DOHH2 (cell line): ENCODE measurements at regions not wholly inside any gene's neighbourhood (a gene's known extent, or its start where the extent isn't known, plus 50 kb on each side); places are given as distances from the start of the nearest gene placed in this dataset.

Source experiments
- H3F3A ChIP-seq: fragments of 200-600 bp; sonication (generic), shearing (Covaris generic); 2 replicates; pipeline ENCODE4 v1.6.0; 2016; ENCODE audit warnings: antibody characterized with exemption, mild to moderate bottlenecking; ENCODE audit not compliant: control insufficient read depth, insufficient read depth
- H3K27ac ChIP-seq: fragments of 200-600 bp; sonication (generic); 2 replicates; pipeline ENCODE4 v1.5.1; 2014; ENCODE audit warnings: low read depth, mild to moderate bottlenecking, low read length, moderate library complexity
- H3K27me3 ChIP-seq: fragments of 200-600 bp; sonication (generic); 2 replicates; pipeline ENCODE4 v1.6.1; 2014; ENCODE audit warnings: mild to moderate bottlenecking, low read length, mixed read lengths; ENCODE audit not compliant: control insufficient read depth
- H3K36me3 ChIP-seq: fragments of 200-600 bp; sonication (generic); 2 replicates; pipeline ENCODE4 v1.6.1; 2014; ENCODE audit warnings: mild to moderate bottlenecking, low read length, moderate library complexity, mixed read lengths; ENCODE audit not compliant: control insufficient read depth
- H3K4me1 ChIP-seq: fragments of 200-600 bp; sonication (generic); 2 replicates; pipeline ENCODE4 v1.6.1; 2014; ENCODE audit warnings: mild to moderate bottlenecking, low read length, mixed read lengths; ENCODE audit not compliant: control insufficient read depth
- H3K4me2 ChIP-seq: fragments of 200-600 bp; sonication (generic); 2 replicates; pipeline ENCODE4 v1.6.0; 2014; ENCODE audit warnings: mild to moderate bottlenecking, low read length, moderate library complexity
- H3K4me3 ChIP-seq: fragments of 200-600 bp; sonication (generic); 2 replicates; pipeline ENCODE4 v1.5.1; 2014; ENCODE audit warnings: mild to moderate bottlenecking, low read length, mixed read lengths
- H3K79me2 ChIP-seq: fragments of 200-600 bp; sonication (generic); 2 replicates; pipeline ENCODE4 v1.6.1; 2014; ENCODE audit warnings: mild to moderate bottlenecking, low read length, mixed read lengths; ENCODE audit not compliant: control insufficient read depth
- H3K9me2 ChIP-seq: fragments of 200-600 bp; sonication (generic); replicated peaks from 2 replicates; pipeline ENCODE4 v1.6.1; 2014; ENCODE audit warnings: mild to moderate bottlenecking, low read length, mixed read lengths; ENCODE audit not compliant: control insufficient read depth
- H3K9me3 ChIP-seq: fragments of 200-600 bp; sonication (generic); 2 replicates; pipeline ENCODE4 v1.6.1; 2014; ENCODE audit warnings: antibody characterized with exemption, low read length, mixed read lengths; ENCODE audit not compliant: control insufficient read depth, insufficient read depth
- H4K20me1 ChIP-seq: fragments of 200-600 bp; sonication (generic); 2 replicates; pipeline ENCODE4 v1.6.0; 2014; ENCODE audit warnings: low read depth, mild to moderate bottlenecking, antibody characterized with exemption, low read length, moderate library complexity; ENCODE audit not compliant: control insufficient read depth, insufficient read depth
- EZH2phosphoT487 ChIP-seq: fragments of 200-600 bp; sonication (generic); IDR thresholded peaks from 2 replicates; pipeline ENCODE4 v1.6.1; 2017; ENCODE audit warnings: borderline replicate concordance, mild to moderate bottlenecking, antibody characterized with exemption, low read length, moderate library complexity, mixed read lengths
- TF ChIP-seq, protein P1 (sequence below): fragments of 200-600 bp; sonication (generic); IDR thresholded peaks from one replicate; pipeline ENCODE4 v1.5.1; 2014; ENCODE audit warnings: antibody characterized with exemption, mild to moderate bottlenecking, low read depth, low read length; ENCODE audit not compliant: poor library complexity, severe bottlenecking

DNA sequence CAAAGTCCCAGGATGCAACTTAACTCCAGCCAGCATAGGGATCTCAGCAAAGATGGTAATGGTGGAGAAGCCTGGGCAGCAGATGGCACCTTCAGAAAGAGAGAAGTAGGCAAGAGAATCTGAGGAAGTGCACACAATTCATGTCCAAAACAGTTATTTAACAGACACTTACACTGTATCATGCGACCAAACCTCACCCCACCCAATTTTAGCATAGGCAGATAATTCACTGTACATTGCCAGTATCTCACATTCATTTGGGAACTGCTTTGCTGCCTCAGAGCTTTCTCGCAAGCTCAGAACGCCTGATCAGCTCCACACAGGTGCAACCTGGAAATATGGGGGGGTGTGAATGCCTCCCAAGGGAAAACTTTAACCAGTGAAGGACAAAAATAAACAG lies 143.0 kb upstream of the MAOA start:
- Histone ChIP-seq H4K20me1 (no peaks in the 10 kb centered on the region), H3K79me2 (no peaks in the 10 kb centered on the region)

DNA sequence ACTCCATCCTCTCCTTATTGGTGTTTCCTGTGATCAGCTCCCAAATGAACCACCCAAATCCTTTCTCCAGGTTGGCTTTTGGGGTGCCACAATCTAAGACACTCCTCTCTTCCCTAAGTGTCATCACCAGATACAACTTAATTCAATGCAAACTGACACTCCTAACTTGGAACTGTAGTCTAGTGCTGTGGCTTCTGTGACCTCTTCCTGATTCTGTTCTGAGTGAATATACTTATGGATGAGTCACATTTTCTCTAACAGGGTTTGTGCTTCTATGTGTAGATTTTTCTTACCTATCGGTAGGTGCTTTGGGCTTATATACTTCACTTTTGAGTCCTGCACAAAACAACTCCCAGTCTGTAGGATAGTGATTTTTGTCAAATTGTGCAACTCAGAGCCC lies 141.3 kb upstream of the MAOA start:
- Histone ChIP-seq H4K20me1 (no peaks in the 10 kb centered on the region), H3K4me1 (no peaks in the 10 kb centered on the region), H3K9me3 (no peaks in the 10 kb centered on the region), H3K4me3 (no peak overlapping the region), H3F3A (no peaks in the 10 kb centered on the region), H3K79me2 (no peaks in the 10 kb centered on the region), H3K27me3 (no peaks in the 10 kb centered on the region), H3K9me2 (no peaks in the 10 kb centered on the region), H3K36me3 (no peaks in the 10 kb centered on the region), H3K27ac (no peak overlapping the region), H3K4me2 (no peak overlapping the region)
- no peak for TF ChIP-seq EZH2phosphoT487
- TF ChIP-seq, protein P1, sequence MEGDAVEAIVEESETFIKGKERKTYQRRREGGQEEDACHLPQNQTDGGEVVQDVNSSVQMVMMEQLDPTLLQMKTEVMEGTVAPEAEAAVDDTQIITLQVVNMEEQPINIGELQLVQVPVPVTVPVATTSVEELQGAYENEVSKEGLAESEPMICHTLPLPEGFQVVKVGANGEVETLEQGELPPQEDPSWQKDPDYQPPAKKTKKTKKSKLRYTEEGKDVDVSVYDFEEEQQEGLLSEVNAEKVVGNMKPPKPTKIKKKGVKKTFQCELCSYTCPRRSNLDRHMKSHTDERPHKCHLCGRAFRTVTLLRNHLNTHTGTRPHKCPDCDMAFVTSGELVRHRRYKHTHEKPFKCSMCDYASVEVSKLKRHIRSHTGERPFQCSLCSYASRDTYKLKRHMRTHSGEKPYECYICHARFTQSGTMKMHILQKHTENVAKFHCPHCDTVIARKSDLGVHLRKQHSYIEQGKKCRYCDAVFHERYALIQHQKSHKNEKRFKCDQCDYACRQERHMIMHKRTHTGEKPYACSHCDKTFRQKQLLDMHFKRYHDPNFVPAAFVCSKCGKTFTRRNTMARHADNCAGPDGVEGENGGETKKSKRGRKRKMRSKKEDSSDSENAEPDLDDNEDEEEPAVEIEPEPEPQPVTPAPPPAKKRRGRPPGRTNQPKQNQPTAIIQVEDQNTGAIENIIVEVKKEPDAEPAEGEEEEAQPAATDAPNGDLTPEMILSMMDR: no peak

More for the DNA sequence above, 143.0 kb upstream of the MAOA start:
- Histone ChIP-seq H3K4me3 (no peak overlapping the region), H3K9me2 (no peaks in the 10 kb centered on the region), H3K4me2 (no peak overlapping the region), H3K4me1 (peaks cover 5% of the 10 kb centered on the region; the same call in 1 of the 2 replicates), H3K36me3 (no peaks in the 10 kb centered on the region), H3K27ac (no peak overlapping the region), H3F3A (no peaks in the 10 kb centered on the region), H3K27me3 (no peaks in the 10 kb centered on the region), H3K9me3 (no peaks in the 10 kb centered on the region)
- no peak for TF ChIP-seq EZH2phosphoT487
- TF ChIP-seq, protein P1: no peak

DNA sequence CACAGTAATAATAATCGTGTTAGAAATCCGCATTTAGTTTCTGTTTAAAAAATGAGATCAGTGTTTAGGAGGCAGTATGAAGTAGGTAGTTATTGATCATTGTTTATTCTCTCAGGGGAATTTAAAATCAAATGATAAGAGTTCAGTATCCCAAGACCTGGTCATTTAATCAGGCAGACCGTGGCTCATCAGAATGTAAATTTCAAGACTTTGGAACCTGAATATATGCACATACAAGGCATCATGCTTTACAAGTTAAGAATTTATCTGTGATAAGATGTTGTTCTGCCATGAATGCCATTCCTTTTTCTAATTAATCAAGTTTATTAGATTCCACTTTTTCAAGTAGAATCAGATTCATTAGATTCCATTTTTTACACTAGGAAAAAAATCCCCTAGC lies 133.5 kb upstream of the MAOA start:
- no peaks in the 10 kb centered on the region for H3K9me3 ChIP-seq
- H3F3A ChIP-seq: no peaks in the 10 kb centered on the region
- no peaks in the 10 kb centered on the region for H3K9me2 ChIP-seq
- H4K20me1 ChIP-seq: no peaks in the 10 kb centered on the region
- H3K4me2 ChIP-seq: no peak overlapping the region
- TF ChIP-seq, protein P1: no peak
- no peak for TF ChIP-seq EZH2phosphoT487
- no peaks in the 10 kb centered on the region for H3K36me3 ChIP-seq
- no peaks in the 10 kb centered on the region for H3K79me2 ChIP-seq
- no peak overlapping the region for H3K27ac ChIP-seq
- no peaks in the 10 kb centered on the region for H3K27me3 ChIP-seq
- H3K4me1 ChIP-seq: no peaks in the 10 kb centered on the region
- no peak overlapping the region for H3K4me3 ChIP-seq
